Transverse colon (tissue), 4 donors: ENCODE measurements at regions not wholly inside any gene's neighbourhood (a gene's known extent, or its start where the extent isn't known, plus 50 kb on each side); places are given as distances from the start of the nearest gene placed in this dataset.

ENCODE experiments used
- DNase-seq: peaks from one replicate; pipeline ENCODE4 v3.0.0-alpha.2; 2019
- H3K27ac ChIP-seq, 4 donors: fragments of 200-600 bp; sonication (generic); 2 replicates each; pipeline ENCODE4 v1.5.1; 2016 to 2018; ENCODE audit warnings: inconsistent platforms in 4 of 4
- H3K27me3 ChIP-seq: fragments of 200-600 bp; sonication (generic); 2 replicates; pipeline ENCODE4 v1.5.1; 2017; ENCODE audit warnings: inconsistent platforms
- H3K36me3 ChIP-seq, 4 donors: fragments of 200-600 bp; sonication (generic); 2 replicates each; pipeline ENCODE4 v1.5.1; 2017 to 2019; ENCODE audit warnings: inconsistent platforms in 4 of 4
- H3K4me1 ChIP-seq, 4 donors: fragments of 200-600 bp; sonication (generic); 2 replicates each; pipeline ENCODE4 v1.5.1; 2017 to 2020; ENCODE audit warnings: inconsistent platforms in 4 of 4
- H3K4me3 ChIP-seq, 4 donors: fragments of 200-600 bp; sonication (generic); 1 replicate in 1 of 4; 2 replicates in 3 of 4; pipeline versions ENCODE4 v1.5.1 to v1.6.1; 2017 to 2019; ENCODE audit warnings: inconsistent platforms in 4 of 4
- H3K9me3 ChIP-seq, 2 donors: fragments of 200-600 bp; sonication (generic); 2 replicates each; pipeline ENCODE4 v1.5.1; 2017 to 2019; ENCODE audit warnings: inconsistent platforms in 2 of 2
- CTCF ChIP-seq, 5 experiments: fragments of 200-600 bp in 3 of 5; fragments of 450-650 bp in 2 of 5; sonication (generic) in 3 of 5; IDR thresholded peaks; 1 replicate in 2 of 5; 2 replicates in 3 of 5; pipeline ENCODE4 v1.5.1; 2016 to 2017; ENCODE audit warnings: antibody characterized with exemption in 5 of 5, inconsistent platforms in 3 of 5, mild to moderate bottlenecking in 2 of 5, moderate library complexity in 1 of 5
- EP300 ChIP-seq: sonication (generic); formaldehyde crosslinking; IDR thresholded peaks from one replicate; pipeline ENCODE4 v1.6.1; 2017; ENCODE audit warnings: antibody characterized with exemption, low read depth
- POLR2A ChIP-seq: fragments of 450-650 bp; IDR thresholded peaks from one replicate; pipeline ENCODE4 v1.6.1; 2016; ENCODE audit warnings: antibody characterized with exemption, mild to moderate bottlenecking, moderate library complexity
- POLR2AphosphoS5 ChIP-seq, 3 donors: sonication (generic); formaldehyde crosslinking; IDR thresholded peaks; one replicate each; pipeline ENCODE4 v1.6.1; 2016; ENCODE audit warnings: antibody characterized with exemption in 3 of 3
- WGBS, 2 donors: methylation state at CpG; one replicate each; pipeline ENCODE4 v1.1.5; 2018; ENCODE audit warnings: low coverage in 1 of 2; 5-methylcytosine and 5-hydroxymethylcytosine counted together
- in situ Hi-C, 4 donors: fragments of 200-750 bp; cut with MboI; loops; one replicate each; pipeline versions ENCODE4 v1.15.0 to v1.15.1; 2017; ENCODE audit warnings: low sequenced_read_pairs in 3 of 4, low pct_ligation_motif_present in 1 of 4, low pct_unique_long_range_greater_than_20kb in 1 of 4
- intact Hi-C: fragments of 100-400 bp; cut with DNase I; formaldehyde crosslinking; loops from one replicate; pipeline ENCODE4 v1.15.1; 2023; ENCODE audit warnings: low total_unique reads

DNA sequence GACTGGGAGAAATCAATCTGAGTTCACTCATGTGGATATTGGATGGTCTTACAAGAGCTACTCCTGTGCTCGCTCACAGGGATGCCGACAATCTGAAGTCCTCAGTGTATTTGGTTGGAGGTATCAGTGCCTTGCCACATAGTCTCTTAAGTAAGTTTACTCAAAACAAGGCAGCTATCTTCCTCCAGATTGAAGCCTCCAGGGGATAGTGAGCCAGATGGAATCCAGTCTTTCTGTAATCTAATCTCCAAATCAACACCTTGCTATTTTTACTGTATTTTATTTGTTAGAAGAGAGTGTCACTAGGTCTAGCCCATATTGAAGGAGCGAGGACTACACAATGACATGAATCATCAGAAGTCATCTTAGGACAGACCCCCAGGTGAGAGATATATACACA, 456.6 kb upstream of the POT1 start:
- Histone ChIP-seq H3K27me3 (no peaks in the 10 kb centered on the region), H3K36me3 (no peaks in the 10 kb centered on the region), H3K27ac (no peak overlapping the region), H3K4me1 (no peaks in the 10 kb centered on the region), H3K4me3 (no peak overlapping the region), H3K9me3 (no peaks in the 10 kb centered on the region)
- no peak for DNase-seq
- 58 to 93% methylated on average over 1 to 3 of the region's 3 CpGs for WGBS, 2 donors
- in situ Hi-C loops (no loop called here), intact Hi-C loops (no loop called here)
- TF ChIP-seq CTCF (IDR thresholded peaks at IDR 0.05) (no peak), POLR2AphosphoS5 (IDR thresholded peaks at IDR 0.05) (no peak)

DNA sequence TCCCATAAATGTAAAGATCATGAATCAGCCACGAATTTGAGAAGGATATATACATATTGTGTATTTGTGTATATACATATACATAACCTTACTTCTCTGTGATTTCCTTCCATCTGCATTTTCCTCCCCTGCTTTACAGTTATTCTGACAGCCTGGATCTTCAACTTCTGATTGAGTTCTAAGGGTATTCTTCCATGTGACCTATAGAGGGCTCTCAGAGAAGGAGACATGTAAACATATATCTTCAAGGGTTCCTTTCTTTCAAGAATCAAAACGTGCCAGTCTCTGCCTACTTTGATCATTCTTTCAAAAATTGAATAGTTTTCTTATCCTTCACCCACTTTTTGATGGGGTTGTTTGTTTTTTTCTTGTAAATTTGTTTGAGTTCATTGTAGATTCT, 453.7 kb upstream of the POT1 start:
- 16 to 18% methylated on average over 2 of the region's 2 CpGs for WGBS, 2 donors
- in situ Hi-C loops = no loop called here

DNA sequence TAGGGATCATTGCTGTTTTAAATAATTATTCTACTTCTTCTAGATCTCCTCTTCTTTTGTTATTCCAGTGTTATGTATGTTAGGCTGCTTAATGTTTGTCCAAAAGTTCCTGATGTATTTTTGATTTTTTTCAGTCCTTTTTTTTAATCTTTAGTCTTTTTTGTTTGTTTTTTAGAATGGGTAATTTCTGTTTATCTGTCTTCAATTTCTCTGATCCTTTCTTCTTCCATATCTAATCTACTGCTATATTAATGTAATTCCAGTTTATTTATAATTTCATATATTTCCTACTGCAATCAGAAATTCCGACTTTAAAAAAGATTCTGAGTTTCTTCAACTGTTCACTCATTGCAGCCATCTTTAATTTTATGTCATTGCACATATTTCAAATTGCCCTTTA, 452.8 kb upstream of the POT1 start:
- Histone ChIP-seq H3K4me1 (no peaks in the 10 kb centered on the region), H3K9me3 (no peaks in the 10 kb centered on the region), H3K4me3 (no peak overlapping the region), H3K27ac (no peak overlapping the region), H3K27me3 (no peaks in the 10 kb centered on the region), H3K36me3 (no peaks in the 10 kb centered on the region)
- WGBS, 2 donors = 76 to 83% methylated on average over 1 of the region's 1 CpG
- no peak for TF ChIP-seq POLR2AphosphoS5 (IDR thresholded peaks at IDR 0.05)
- no peak for TF ChIP-seq EP300
- TF ChIP-seq POLR2A = no peak
- no peak for TF ChIP-seq CTCF (IDR thresholded peaks at IDR 0.05)
- DNase-seq = no peak
- intact Hi-C loops (no loop called here), in situ Hi-C loops (no loop called here)

More for the DNA sequence above, 453.7 kb upstream of the POT1 start:
- H3K27ac ChIP-seq = no peak overlapping the region
- H3K27me3 ChIP-seq = no peaks in the 10 kb centered on the region
- H3K9me3 ChIP-seq = no peaks in the 10 kb centered on the region
- no peak for TF ChIP-seq POLR2A
- no peak for TF ChIP-seq POLR2AphosphoS5 (IDR thresholded peaks at IDR 0.05)
- no peak for TF ChIP-seq CTCF (IDR thresholded peaks at IDR 0.05)
- no peak for TF ChIP-seq EP300
- H3K4me1 ChIP-seq = no peaks in the 10 kb centered on the region
- intact Hi-C loops = no loop called here
- H3K36me3 ChIP-seq = no peaks in the 10 kb centered on the region
- no peak for DNase-seq
- no peak overlapping the region for H3K4me3 ChIP-seq

GRCh38 chr7:125375942-125376341, 446.3 kb upstream of the POT1 start:
- intact Hi-C loops (no loop called here), in situ Hi-C loops (no loop called here)

More at GRCh38 chr7:125375942-125376341, 446.3 kb upstream of the POT1 start:
- H3K27me3 ChIP-seq = no peaks in the 10 kb centered on the region
- no peaks in the 10 kb centered on the region for H3K4me1 ChIP-seq
- no peak for DNase-seq
- H3K4me3 ChIP-seq = no peak overlapping the region
- no peak for TF ChIP-seq POLR2AphosphoS5 (IDR thresholded peaks at IDR 0.05)
- TF ChIP-seq CTCF (IDR thresholded peaks at IDR 0.05) = no peak
- TF ChIP-seq POLR2A = no peak
- TF ChIP-seq EP300 = no peak
- H3K36me3 ChIP-seq = no peaks in the 10 kb centered on the region
- no peak overlapping the region for H3K27ac ChIP-seq
- no peaks in the 10 kb centered on the region for H3K9me3 ChIP-seq
- 60% methylated on average over 3 of the region's 3 CpGs; no CpG with 5 or more reads in 1 of the 2 donors for WGBS, 2 donors
